GM06990 (cell line): ENCODE measurements at regions not wholly inside any gene's neighbourhood (a gene's known extent, or its start where the extent isn't known, plus 50 kb on each side); places are given as distances from the start of the nearest gene placed in this dataset.

Experiments
- DNase-seq: peaks from one replicate; pipeline ENCODE4 v3.0.0-alpha.2; 2011; ENCODE audit not compliant: insufficient read length; ENCODE audit errors: extremely low read depth
- H3K27me3 ChIP-seq: replicated peaks from 2 replicates; pipeline ENCODE4 v1.6.0; 2011; ENCODE audit warnings: low read length; ENCODE audit not compliant: control insufficient read depth, insufficient read depth
- H3K36me3 ChIP-seq: 2 replicates; pipeline ENCODE4 v1.5.1; 2011; ENCODE audit warnings: low read length; ENCODE audit not compliant: control insufficient read depth, insufficient read depth
- H3K4me3 ChIP-seq: replicated peaks from 2 replicates; pipeline ENCODE4 v1.5.1; 2011; ENCODE audit warnings: low read depth, mild to moderate bottlenecking, control low read depth, low read length
- CTCF ChIP-seq: IDR thresholded peaks from 2 replicates; pipeline ENCODE4 v1.5.1; 2011; ENCODE audit warnings: low read length, control low read depth, mild to moderate bottlenecking, inconsistent platforms; ENCODE audit not compliant: insufficient read depth, poor library complexity, severe bottlenecking

- H3K27me3 ChIP-seq: no peaks in the 10 kb centered on the region
- no peaks in the 10 kb centered on the region for H3K36me3 ChIP-seq
- H3K4me3 ChIP-seq: no peak overlapping the region
- no peak for TF ChIP-seq CTCF
- no peak for DNase-seq
Measured at GRCh38 chr1:95561346-95561745, 327.3 kb downstream of the RWDD3 start.

GRCh38 chr1:95562230-95562629 is 328.2 kb downstream of the RWDD3 start:
- Histone ChIP-seq H3K4me3 (no peak overlapping the region), H3K27me3 (no peaks in the 10 kb centered on the region), H3K36me3 (no peaks in the 10 kb centered on the region)
- no peak for DNase-seq
- TF ChIP-seq CTCF: no peak

GRCh38 chr1:95572002-95572401 is 338.0 kb downstream of the RWDD3 start:
- no peak for TF ChIP-seq CTCF

GRCh38 chr1:95572962-95573361 is 339.0 kb downstream of the RWDD3 start:
- no peaks in the 10 kb centered on the region for H3K27me3 ChIP-seq
- no peak for DNase-seq
- TF ChIP-seq CTCF: no peak
- no peaks in the 10 kb centered on the region for H3K36me3 ChIP-seq
- H3K4me3 ChIP-seq: no peak overlapping the region

More at GRCh38 chr1:95572002-95572401, 338.0 kb downstream of the RWDD3 start:
- H3K4me3 ChIP-seq: no peak overlapping the region
- H3K36me3 ChIP-seq: no peaks in the 10 kb centered on the region
- H3K27me3 ChIP-seq: no peaks in the 10 kb centered on the region
- no peak for DNase-seq

- DNase-seq: no peak
- Histone ChIP-seq H3K4me3 (no peak overlapping the region), H3K27me3 (no peaks in the 10 kb centered on the region), H3K36me3 (no peaks in the 10 kb centered on the region)
- no peak for TF ChIP-seq CTCF
Measured at GRCh38 chr1:95575291-95575690, 341.3 kb downstream of the RWDD3 start.

- Histone ChIP-seq H3K27me3 (no peaks in the 10 kb centered on the region), H3K4me3 (no peak overlapping the region), H3K36me3 (no peaks in the 10 kb centered on the region)
- no peak for DNase-seq
- TF ChIP-seq CTCF: no peak
Measured at GRCh38 chr1:95578462-95578861, 344.5 kb downstream of the RWDD3 start.
